ENCODE measurements at regions not wholly inside any gene's neighbourhood (a gene's known extent, or its start where the extent isn't known, plus 50 kb on each side); places are given as distances from the start of the nearest gene placed in this dataset.

DNA sequence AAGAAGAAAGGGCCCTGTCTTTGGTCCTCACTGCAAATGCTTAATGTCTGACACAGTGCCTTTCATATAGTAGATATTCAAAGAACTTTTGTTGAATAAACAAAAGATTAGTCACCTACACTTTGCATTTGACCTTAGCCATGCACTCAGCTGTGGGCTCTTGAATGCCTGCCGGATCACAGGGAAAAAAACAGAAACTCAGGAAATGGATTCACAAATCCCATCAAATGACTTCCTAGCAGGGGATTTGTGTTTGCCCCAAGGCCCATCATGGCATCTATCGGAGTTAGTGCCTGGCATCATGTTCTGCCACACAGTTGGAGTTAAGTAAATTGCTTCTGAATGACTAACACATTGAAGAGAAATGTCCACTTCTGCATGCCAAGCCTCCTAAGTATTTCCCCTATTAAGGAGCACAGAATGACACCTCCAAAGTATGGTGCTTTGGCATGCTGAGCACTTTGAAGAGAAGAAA is 72.3 kb upstream of the DST start (continued):
- TF ChIP-seq, protein P1, sequence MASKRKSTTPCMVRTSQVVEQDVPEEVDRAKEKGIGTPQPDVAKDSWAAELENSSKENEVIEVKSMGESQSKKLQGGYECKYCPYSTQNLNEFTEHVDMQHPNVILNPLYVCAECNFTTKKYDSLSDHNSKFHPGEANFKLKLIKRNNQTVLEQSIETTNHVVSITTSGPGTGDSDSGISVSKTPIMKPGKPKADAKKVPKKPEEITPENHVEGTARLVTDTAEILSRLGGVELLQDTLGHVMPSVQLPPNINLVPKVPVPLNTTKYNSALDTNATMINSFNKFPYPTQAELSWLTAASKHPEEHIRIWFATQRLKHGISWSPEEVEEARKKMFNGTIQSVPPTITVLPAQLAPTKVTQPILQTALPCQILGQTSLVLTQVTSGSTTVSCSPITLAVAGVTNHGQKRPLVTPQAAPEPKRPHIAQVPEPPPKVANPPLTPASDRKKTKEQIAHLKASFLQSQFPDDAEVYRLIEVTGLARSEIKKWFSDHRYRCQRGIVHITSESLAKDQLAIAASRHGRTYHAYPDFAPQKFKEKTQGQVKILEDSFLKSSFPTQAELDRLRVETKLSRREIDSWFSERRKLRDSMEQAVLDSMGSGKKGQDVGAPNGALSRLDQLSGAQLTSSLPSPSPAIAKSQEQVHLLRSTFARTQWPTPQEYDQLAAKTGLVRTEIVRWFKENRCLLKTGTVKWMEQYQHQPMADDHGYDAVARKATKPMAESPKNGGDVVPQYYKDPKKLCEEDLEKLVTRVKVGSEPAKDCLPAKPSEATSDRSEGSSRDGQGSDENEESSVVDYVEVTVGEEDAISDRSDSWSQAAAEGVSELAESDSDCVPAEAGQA (IDR thresholded peaks at IDR 0.05; ENCODE audit: low read depth): no peak
- TF ChIP-seq, protein P1 (CRISPR knock-in tag; IDR thresholded peaks at IDR 0.05; ENCODE audit: borderline replicate concordance): no peak
- no peak for TF ChIP-seq DR1 (CRISPR knock-in tag; IDR thresholded peaks at IDR 0.05)
- no peak for TF ChIP-seq ZNF746 (CRISPR knock-in tag; IDR thresholded peaks at IDR 0.05)
- TF ChIP-seq MAFG (CRISPR knock-in tag; IDR thresholded peaks at IDR 0.05): no peak
- no peak for TF ChIP-seq YEATS2 (CRISPR knock-in tag; IDR thresholded peaks at IDR 0.05; ENCODE audit: borderline replicate concordance)
- TF ChIP-seq NPAS2 (CRISPR knock-in tag; IDR thresholded peaks at IDR 0.05; ENCODE audit: borderline replicate concordance): no peak
- TF ChIP-seq GPN1 (CRISPR knock-in tag; IDR thresholded peaks at IDR 0.05; ENCODE audit: borderline replicate concordance): no peak
- TF ChIP-seq NFE2L1 (CRISPR knock-in tag; IDR thresholded peaks at IDR 0.05; ENCODE audit: borderline replicate concordance): no peak
- TF ChIP-seq IRX3 (CRISPR knock-in tag; IDR thresholded peaks at IDR 0.05; ENCODE audit: borderline replicate concordance, low read depth): no peak
- TF ChIP-seq, protein P2, sequence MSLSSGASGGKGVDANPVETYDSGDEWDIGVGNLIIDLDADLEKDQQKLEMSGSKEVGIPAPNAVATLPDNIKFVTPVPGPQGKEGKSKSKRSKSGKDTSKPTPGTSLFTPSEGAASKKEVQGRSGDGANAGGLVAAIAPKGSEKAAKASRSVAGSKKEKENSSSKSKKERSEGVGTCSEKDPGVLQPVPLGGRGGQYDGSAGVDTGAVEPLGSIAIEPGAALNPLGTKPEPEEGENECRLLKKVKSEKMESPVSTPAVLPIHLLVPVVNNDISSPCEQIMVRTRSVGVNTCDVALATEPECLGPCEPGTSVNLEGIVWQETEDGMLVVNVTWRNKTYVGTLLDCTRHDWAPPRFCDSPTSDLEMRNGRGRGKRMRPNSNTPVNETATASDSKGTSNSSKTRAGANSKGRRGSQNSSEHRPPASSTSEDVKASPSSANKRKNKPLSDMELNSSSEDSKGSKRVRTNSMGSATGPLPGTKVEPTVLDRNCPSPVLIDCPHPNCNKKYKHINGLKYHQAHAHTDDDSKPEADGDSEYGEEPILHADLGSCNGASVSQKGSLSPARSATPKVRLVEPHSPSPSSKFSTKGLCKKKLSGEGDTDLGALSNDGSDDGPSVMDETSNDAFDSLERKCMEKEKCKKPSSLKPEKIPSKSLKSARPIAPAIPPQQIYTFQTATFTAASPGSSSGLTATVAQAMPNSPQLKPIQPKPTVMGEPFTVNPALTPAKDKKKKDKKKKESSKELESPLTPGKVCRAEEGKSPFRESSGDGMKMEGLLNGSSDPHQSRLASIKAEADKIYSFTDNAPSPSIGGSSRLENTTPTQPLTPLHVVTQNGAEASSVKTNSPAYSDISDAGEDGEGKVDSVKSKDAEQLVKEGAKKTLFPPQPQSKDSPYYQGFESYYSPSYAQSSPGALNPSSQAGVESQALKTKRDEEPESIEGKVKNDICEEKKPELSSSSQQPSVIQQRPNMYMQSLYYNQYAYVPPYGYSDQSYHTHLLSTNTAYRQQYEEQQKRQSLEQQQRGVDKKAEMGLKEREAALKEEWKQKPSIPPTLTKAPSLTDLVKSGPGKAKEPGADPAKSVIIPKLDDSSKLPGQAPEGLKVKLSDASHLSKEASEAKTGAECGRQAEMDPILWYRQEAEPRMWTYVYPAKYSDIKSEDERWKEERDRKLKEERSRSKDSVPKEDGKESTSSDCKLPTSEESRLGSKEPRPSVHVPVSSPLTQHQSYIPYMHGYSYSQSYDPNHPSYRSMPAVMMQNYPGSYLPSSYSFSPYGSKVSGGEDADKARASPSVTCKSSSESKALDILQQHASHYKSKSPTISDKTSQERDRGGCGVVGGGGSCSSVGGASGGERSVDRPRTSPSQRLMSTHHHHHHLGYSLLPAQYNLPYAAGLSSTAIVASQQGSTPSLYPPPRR (CRISPR knock-in tag; IDR thresholded peaks at IDR 0.05; ENCODE audit: borderline replicate concordance): no peak
- no peak for TF ChIP-seq SRSF4 (IDR thresholded peaks at IDR 0.05; ENCODE audit: low read depth, low read length, poor library complexity, severe bottlenecking)
- no peak for TF ChIP-seq WIZ (CRISPR knock-in tag; IDR thresholded peaks at IDR 0.05)
- TF ChIP-seq ZZZ3 (CRISPR knock-in tag; IDR thresholded peaks at IDR 0.05; ENCODE audit: borderline replicate concordance): no peak
- TF ChIP-seq, protein P3, sequence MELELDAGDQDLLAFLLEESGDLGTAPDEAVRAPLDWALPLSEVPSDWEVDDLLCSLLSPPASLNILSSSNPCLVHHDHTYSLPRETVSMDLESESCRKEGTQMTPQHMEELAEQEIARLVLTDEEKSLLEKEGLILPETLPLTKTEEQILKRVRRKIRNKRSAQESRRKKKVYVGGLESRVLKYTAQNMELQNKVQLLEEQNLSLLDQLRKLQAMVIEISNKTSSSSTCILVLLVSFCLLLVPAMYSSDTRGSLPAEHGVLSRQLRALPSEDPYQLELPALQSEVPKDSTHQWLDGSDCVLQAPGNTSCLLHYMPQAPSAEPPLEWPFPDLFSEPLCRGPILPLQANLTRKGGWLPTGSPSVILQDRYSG (CRISPR knock-in tag; IDR thresholded peaks at IDR 0.05): no peak
- TF ChIP-seq, protein P4, sequence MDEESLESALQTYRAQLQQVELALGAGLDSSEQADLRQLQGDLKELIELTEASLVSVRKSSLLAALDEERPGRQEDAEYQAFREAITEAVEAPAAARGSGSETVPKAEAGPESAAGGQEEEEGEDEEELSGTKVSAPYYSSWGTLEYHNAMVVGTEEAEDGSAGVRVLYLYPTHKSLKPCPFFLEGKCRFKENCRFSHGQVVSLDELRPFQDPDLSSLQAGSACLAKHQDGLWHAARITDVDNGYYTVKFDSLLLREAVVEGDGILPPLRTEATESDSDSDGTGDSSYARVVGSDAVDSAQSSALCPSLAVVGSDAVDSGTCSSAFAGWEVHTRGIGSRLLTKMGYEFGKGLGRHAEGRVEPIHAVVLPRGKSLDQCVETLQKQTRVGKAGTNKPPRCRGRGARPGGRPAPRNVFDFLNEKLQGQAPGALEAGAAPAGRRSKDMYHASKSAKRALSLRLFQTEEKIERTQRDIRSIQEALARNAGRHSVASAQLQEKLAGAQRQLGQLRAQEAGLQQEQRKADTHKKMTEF (CRISPR knock-in tag; IDR thresholded peaks at IDR 0.05): 0 out of 2 replicates have a peak, but pooled peaks have one; percentile 40
- no peak for TF ChIP-seq SMC3 (IDR thresholded peaks at IDR 0.05; ENCODE audit: low read length)
- no peak for TF ChIP-seq NFKBIZ (CRISPR knock-in tag; IDR thresholded peaks at IDR 0.05)

All from HepG2 (cell line).